DMS53 treated with DMSO at 0.1 percent for 48 hours (cell line): ENCODE measurements at regions not wholly inside any gene's neighbourhood (a gene's known extent, or its start where the extent isn't known, plus 50 kb on each side); places are given as distances from the start of the nearest gene placed in this dataset.

Experiments used
- DNase-seq: peaks from one replicate; lab custom pipeline; 2025; ENCODE audit not compliant: unreplicated experiment; lab: John Stamatoyannopoulos, UW

- no peak for DNase-seq
These were observed 51.3 kb downstream of the BLTP1 start for GRCh38 chr4:122203407-122203806.

- no peak for DNase-seq
These were observed 53.6 kb downstream of the BLTP1 start for GRCh38 chr4:122205687-122206086.

- no peak for DNase-seq
These were observed 60.7 kb downstream of the BLTP1 start for GRCh38 chr4:122212880-122213279.

GRCh38 chr4:122218762-122219161, 66.6 kb downstream of the BLTP1 start:
- DNase-seq: no peak

GRCh38 chr4:122219356-122219755, 67.2 kb downstream of the BLTP1 start:
- DNase-seq: no peak

GRCh38 chr4:122221322-122221721, 69.2 kb downstream of the BLTP1 start:
- no peak for DNase-seq

GRCh38 chr4:122224348-122224747, 72.2 kb downstream of the BLTP1 start:
- no peak for DNase-seq

GRCh38 chr4:122227202-122227601, 75.1 kb downstream of the BLTP1 start:
- DNase-seq: no peak

GRCh38 chr4:122229857-122230256, 77.7 kb downstream of the BLTP1 start:
- no peak for DNase-seq

GRCh38 chr4:122232633-122233032, 80.5 kb downstream of the BLTP1 start:
- no peak for DNase-seq

- DNase-seq: no peak
These were observed 82.6 kb downstream of the BLTP1 start for GRCh38 chr4:122234686-122235085.

GRCh38 chr4:122243785-122244184, 91.7 kb downstream of the BLTP1 start:
- no peak for DNase-seq

- DNase-seq: no peak
These were observed 92.6 kb downstream of the BLTP1 start for GRCh38 chr4:122244764-122245163.

GRCh38 chr4:122246551-122246950, 94.4 kb downstream of the BLTP1 start:
- DNase-seq: no peak

- no peak for DNase-seq
These were observed 97.2 kb downstream of the BLTP1 start for GRCh38 chr4:122249357-122249756.

GRCh38 chr4:122252584-122252983, 100.5 kb downstream of the BLTP1 start:
- DNase-seq: no peak

GRCh38 chr4:122259849-122260248, 107.7 kb downstream of the BLTP1 start:
- no peak for DNase-seq

GRCh38 chr4:122276359-122276758, 102.5 kb upstream of the ADAD1 start:
- no peak for DNase-seq

GRCh38 chr4:122278976-122279375, 99.8 kb upstream of the ADAD1 start:
- DNase-seq: no peak

- DNase-seq: no peak
These were observed 99.1 kb upstream of the ADAD1 start for GRCh38 chr4:122279670-122280069.

- no peak for DNase-seq
These were observed 93.5 kb upstream of the ADAD1 start for GRCh38 chr4:122285285-122285684.

GRCh38 chr4:122293374-122294365, 85.1 kb upstream of the ADAD1 start:
- DNase-seq: no peak

GRCh38 chr4:122297694-122298093, 81.1 kb upstream of the ADAD1 start:
- DNase-seq: no peak
